C4-2B (cell line): ENCODE measurements at regions not wholly inside any gene's neighbourhood (a gene's known extent, or its start where the extent isn't known, plus 50 kb on each side); places are given as distances from the start of the nearest gene placed in this dataset.
A peak's percentile ranks its signal among the peaks of the same experiment; 100 is the strongest.

Experiments used
- H3K27ac ChIP-seq: fragments of 450-650 bp; 2 replicates; pipeline ENCODE4 v1.5.1; 2017
- ZFX ChIP-seq: fragments of 450-650 bp; IDR thresholded peaks from 2 replicates; pipeline ENCODE4 v1.6.1; 2017
- TF ChIP-seq, protein P1 (sequence below): fragments of 450-650 bp; conservative IDR thresholded peaks from 2 replicates; pipeline ENCODE4 v1.5.1; 2017; ENCODE audit warnings: mild to moderate bottlenecking

GRCh38 chr13:90950160-90950559 lies 397.3 kb upstream of the MIR17HG start:
- H3K27ac ChIP-seq = no peak overlapping the region
- TF ChIP-seq, protein P1, sequence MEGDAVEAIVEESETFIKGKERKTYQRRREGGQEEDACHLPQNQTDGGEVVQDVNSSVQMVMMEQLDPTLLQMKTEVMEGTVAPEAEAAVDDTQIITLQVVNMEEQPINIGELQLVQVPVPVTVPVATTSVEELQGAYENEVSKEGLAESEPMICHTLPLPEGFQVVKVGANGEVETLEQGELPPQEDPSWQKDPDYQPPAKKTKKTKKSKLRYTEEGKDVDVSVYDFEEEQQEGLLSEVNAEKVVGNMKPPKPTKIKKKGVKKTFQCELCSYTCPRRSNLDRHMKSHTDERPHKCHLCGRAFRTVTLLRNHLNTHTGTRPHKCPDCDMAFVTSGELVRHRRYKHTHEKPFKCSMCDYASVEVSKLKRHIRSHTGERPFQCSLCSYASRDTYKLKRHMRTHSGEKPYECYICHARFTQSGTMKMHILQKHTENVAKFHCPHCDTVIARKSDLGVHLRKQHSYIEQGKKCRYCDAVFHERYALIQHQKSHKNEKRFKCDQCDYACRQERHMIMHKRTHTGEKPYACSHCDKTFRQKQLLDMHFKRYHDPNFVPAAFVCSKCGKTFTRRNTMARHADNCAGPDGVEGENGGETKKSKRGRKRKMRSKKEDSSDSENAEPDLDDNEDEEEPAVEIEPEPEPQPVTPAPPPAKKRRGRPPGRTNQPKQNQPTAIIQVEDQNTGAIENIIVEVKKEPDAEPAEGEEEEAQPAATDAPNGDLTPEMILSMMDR = no peak
- no peak for TF ChIP-seq ZFX

- no peak for TF ChIP-seq ZFX
- TF ChIP-seq, protein P1 = no peak
- no peak overlapping the region for H3K27ac ChIP-seq
Measured at GRCh38 chr13:90951663-90952062, 395.8 kb upstream of the MIR17HG start.

DNA sequence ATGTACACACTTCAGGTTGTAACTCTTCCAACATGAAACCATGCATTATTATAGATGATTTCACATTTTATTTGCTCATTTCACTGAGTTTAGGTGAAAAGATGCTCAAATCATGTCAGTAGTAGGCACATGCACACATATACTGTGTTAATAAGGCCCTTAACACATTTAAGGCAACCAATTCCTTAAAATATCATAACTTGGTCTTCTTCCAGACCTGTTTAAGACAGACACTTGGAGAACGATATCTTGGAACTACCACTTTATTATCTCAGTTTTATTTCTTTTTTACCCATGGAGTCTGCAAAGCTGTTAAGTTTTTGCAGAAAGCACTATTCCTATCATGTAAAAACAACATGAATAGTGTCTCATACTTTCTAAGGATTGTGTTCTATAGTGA lies 395.2 kb upstream of the MIR17HG start:
- TF ChIP-seq, protein P1 = no peak
- no peak for TF ChIP-seq ZFX
- no peak overlapping the region for H3K27ac ChIP-seq

- TF ChIP-seq, protein P1 = no peak
- no peak for TF ChIP-seq ZFX
- H3K27ac ChIP-seq = no peak overlapping the region
Measured at GRCh38 chr13:90954605-90955195, 392.8 kb upstream of the MIR17HG start.

- no peak overlapping the region for H3K27ac ChIP-seq
- TF ChIP-seq, protein P1 = no peak
- TF ChIP-seq ZFX = no peak
Measured at GRCh38 chr13:90956031-90956430, 391.5 kb upstream of the MIR17HG start.

DNA sequence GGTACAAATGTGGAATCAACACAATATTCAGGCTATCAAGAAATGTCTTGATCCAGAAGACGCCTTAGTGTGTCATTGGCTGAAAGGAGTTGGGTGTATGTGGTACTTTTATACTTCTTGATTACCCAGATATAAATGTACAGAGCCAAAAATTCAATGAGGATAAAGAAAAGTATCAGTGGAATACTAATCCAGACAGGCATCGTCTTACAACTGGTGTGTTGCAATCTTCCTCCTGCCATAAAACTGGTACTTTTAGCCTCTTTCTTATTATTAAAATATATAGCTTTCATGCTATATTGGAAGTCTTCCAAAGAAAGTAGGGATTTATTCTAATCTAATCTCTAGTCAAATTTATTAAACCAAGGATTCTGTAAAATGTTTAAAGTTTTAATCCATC lies 388.6 kb upstream of the MIR17HG start:
- no peak for TF ChIP-seq ZFX
- TF ChIP-seq, protein P1 = no peak
- H3K27ac ChIP-seq = no peak overlapping the region

GRCh38 chr13:90968166-90968904 lies 379.2 kb upstream of the MIR17HG start:
- TF ChIP-seq, protein P1 = peak; percentile 76
- no peak for TF ChIP-seq ZFX
- no peak overlapping the region for H3K27ac ChIP-seq
